IMR-90 (cell line): ENCODE measurements at regions not wholly inside any gene's neighbourhood (a gene's known extent, or its start where the extent isn't known, plus 50 kb on each side); places are given as distances from the start of the nearest gene placed in this dataset.

Source experiments
- FOS ChIP-seq: fragments of 150-350 bp; IDR thresholded peaks from 2 replicates; pipeline ENCODE4 v1.6.1; 2016; ENCODE audit warnings: low read depth, low read length
- POLR2A ChIP-seq: IDR thresholded peaks from 2 replicates; pipeline ENCODE4 v1.6.1; 2012; ENCODE audit warnings: mild to moderate bottlenecking, low read depth, low read length
- USF2 ChIP-seq: fragments of 150-350 bp; IDR thresholded peaks from 2 replicates; pipeline ENCODE4 v1.6.1; 2017; ENCODE audit warnings: mild to moderate bottlenecking, antibody characterized with exemption, low read length, low read depth
- TF ChIP-seq, protein P1 (sequence below): conservative IDR thresholded peaks from 2 replicates; pipeline ENCODE4 v1.5.1; 2012; ENCODE audit warnings: mild to moderate bottlenecking, low read depth, low read length, improper control_type of control experiment

- TF ChIP-seq, protein P1, sequence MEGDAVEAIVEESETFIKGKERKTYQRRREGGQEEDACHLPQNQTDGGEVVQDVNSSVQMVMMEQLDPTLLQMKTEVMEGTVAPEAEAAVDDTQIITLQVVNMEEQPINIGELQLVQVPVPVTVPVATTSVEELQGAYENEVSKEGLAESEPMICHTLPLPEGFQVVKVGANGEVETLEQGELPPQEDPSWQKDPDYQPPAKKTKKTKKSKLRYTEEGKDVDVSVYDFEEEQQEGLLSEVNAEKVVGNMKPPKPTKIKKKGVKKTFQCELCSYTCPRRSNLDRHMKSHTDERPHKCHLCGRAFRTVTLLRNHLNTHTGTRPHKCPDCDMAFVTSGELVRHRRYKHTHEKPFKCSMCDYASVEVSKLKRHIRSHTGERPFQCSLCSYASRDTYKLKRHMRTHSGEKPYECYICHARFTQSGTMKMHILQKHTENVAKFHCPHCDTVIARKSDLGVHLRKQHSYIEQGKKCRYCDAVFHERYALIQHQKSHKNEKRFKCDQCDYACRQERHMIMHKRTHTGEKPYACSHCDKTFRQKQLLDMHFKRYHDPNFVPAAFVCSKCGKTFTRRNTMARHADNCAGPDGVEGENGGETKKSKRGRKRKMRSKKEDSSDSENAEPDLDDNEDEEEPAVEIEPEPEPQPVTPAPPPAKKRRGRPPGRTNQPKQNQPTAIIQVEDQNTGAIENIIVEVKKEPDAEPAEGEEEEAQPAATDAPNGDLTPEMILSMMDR, result no peak
- no peak for TF ChIP-seq POLR2A
- TF ChIP-seq FOS, result no peak
- no peak for TF ChIP-seq USF2
These were observed 162.8 kb upstream of the ADAMTS5 start for GRCh38 chr21:27129694-27130093.
